GM12878 (cell line): ENCODE measurements at regions not wholly inside any gene's neighbourhood (a gene's known extent, or its start where the extent isn't known, plus 50 kb on each side); places are given as distances from the start of the nearest gene placed in this dataset.

Experiments
- SP1 ChIP-seq: IDR thresholded peaks from one replicate; pipeline ENCODE4 v1.6.1; 2011; ENCODE audit warnings: low read depth, low read length

- no peak for TF ChIP-seq SP1
Measured at GRCh38 chr21:43262427-43262826, 93.6 kb downstream of the CRYAA start (continued).
